HEK293T (cell line): ENCODE measurements at regions not wholly inside any gene's neighbourhood (a gene's known extent, or its start where the extent isn't known, plus 50 kb on each side); places are given as distances from the start of the nearest gene placed in this dataset.

Experiments
- BHLHE40 ChIP-seq: fragments of 450-650 bp; IDR thresholded peaks from 2 replicates; pipeline ENCODE4 v1.6.1; 2016; ENCODE audit warnings: mild to moderate bottlenecking, moderate library complexity, borderline replicate concordance
- FOXA1 ChIP-seq: fragments of 450-650 bp; IDR thresholded peaks from 2 replicates; pipeline ENCODE4 v1.6.1; 2016; ENCODE audit warnings: mild to moderate bottlenecking
- FOXK2 ChIP-seq: fragments of 450-650 bp; IDR thresholded peaks from 2 replicates; pipeline ENCODE4 v1.6.1; 2016; ENCODE audit warnings: mild to moderate bottlenecking
- LEF1 ChIP-seq: fragments of 450-650 bp; IDR thresholded peaks from 2 replicates; pipeline ENCODE4 v1.6.1; 2017; ENCODE audit warnings: mild to moderate bottlenecking, borderline replicate concordance
- SP1 ChIP-seq: fragments of 450-650 bp; IDR thresholded peaks from 2 replicates; pipeline ENCODE4 v1.6.1; 2017
- SUZ12 ChIP-seq: fragments of 450-650 bp; IDR thresholded peaks from 2 replicates; pipeline ENCODE4 v1.6.1; 2016; ENCODE audit warnings: mild to moderate bottlenecking

GRCh38 chr7:39891894-39892293 is 58.2 kb upstream of the CDK13 start:
- TF ChIP-seq FOXA1, result no peak
- TF ChIP-seq SP1, result no peak
- no peak for TF ChIP-seq SUZ12
- TF ChIP-seq BHLHE40, result no peak
- TF ChIP-seq LEF1, result no peak
- TF ChIP-seq FOXK2, result no peak
